Amniotic epithelial cell (primary cell): ENCODE measurements at regions not wholly inside any gene's neighbourhood (a gene's known extent, or its start where the extent isn't known, plus 50 kb on each side); places are given as distances from the start of the nearest gene placed in this dataset.
A peak's percentile ranks its signal among the peaks of the same experiment; 100 is the strongest.
"Not testable (repeated sequence)": the region's sequence is repeated elsewhere in the genome, so short reads cannot be mapped to it uniquely, and the experiment has no call there.

Experiments
- DNase-seq: peaks from one replicate; pipeline ENCODE4 v3.0.0-alpha.2; 2010; ENCODE audit warnings: low read depth

- no peak for DNase-seq
Observed at GRCh38 chr5:14942212-14942611, 70.6 kb upstream of the ANKH start.

DNA sequence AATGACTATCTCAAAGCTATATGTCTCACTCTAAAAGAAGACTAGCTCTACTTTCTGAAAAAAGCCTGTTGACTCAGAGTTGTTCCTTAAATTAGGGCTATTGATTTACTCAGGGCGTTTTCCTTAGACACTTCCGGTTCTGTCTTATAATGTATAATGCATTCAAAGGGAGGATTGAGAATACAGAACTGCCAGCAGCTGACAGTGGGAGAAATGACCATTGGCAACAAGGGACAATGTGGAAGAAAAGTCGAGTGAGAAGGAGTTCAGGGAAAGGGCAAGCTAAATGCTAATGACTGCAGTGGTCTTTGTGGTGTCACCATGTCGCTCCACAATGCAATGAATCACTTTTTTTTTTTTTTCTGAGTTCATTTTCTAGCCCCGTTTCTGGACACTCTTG is 65.7 kb upstream of the ANKH start:
- no peak for DNase-seq

- DNase-seq = no peak
Observed at GRCh38 chr5:14936588-14936987, 65.0 kb upstream of the ANKH start.

- no peak for DNase-seq
Observed at GRCh38 chr5:14935341-14935740, 63.8 kb upstream of the ANKH start.

GRCh38 chr5:14932902-14933469 is 61.4 kb upstream of the ANKH start:
- DNase-seq = no peak

DNA sequence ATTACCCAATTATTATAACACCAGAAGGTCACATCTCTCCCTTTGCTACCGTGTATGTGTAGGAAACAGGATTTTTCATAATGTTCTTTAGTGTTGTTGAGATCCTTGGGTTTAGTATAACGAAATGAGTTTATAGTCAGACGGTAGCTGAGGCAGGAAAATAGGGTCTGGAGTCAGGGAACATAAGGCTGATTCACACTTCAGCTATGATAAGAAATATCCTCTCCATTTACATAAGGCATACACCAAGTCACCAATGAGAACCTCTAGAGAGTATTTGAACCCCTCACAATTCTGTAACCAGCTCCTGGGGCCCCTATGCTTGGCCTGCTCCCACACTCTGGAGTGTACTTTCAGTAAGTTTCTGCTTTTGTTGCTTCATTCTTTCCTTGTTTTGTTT is 58.9 kb upstream of the ANKH start:
- DNase-seq = peak; percentile 42

- DNase-seq = peak; percentile 68
Observed at GRCh38 chr5:14929293-14930065, 57.9 kb upstream of the ANKH start.

DNA sequence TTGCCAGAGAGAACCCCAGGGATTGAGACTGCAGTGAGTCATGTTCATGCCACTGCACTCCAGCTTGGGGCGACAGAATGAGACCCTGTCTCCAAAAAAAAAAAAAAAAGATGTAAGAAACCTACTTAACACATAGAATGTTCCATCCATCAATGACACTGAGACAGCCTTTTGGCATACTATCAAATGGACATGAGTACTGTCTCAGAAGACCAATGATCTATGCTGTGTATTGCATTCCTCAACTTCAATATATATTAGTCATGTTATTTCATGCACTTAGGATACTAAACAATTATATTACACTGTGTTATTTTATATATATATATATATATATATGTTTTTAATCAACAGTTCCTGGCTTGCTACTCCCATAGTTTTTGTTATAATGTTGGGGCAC is 57.1 kb upstream of the ANKH start:
- peak; percentile 65 for DNase-seq

DNA sequence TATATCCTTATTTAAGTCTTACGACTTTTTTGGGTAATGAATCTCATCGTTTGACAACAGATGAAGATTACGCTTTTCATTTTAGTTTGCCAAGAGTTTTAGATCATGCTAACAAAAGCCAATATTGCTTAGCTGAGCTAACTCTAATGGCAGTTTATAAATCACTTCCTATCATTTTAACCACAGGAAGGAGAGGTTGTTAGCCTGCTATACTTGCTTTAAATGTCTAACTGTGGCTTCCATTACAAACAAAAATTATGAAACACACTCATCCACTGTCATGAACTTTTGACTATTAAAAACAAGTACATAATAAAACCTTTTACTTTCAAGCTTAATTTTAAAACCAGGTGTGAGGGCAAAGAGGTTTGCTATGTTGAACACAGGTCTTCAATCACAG is 53.7 kb upstream of the ANKH start:
- DNase-seq = no peak

DNA sequence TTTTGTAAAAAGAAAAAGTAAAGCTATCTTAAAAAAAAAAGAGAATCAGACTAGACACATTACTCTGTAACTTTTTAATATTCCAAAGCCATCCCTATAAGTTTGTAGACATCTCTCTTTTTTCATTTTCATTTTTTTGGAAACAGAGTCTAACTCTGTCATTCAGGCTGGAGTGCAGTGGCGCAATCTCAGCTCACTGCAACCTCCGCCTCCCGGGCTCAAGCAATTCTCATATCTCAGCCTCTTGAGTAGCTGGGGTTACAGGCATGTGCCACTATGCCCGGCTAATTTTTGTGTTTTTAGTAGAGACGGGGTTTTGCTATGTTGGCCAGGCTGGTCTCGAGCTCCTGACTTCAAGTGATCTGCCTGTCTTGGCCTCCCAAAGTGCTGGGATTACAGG is 51.4 kb upstream of the ANKH start:
- DNase-seq = not testable (repeated sequence)

DNA sequence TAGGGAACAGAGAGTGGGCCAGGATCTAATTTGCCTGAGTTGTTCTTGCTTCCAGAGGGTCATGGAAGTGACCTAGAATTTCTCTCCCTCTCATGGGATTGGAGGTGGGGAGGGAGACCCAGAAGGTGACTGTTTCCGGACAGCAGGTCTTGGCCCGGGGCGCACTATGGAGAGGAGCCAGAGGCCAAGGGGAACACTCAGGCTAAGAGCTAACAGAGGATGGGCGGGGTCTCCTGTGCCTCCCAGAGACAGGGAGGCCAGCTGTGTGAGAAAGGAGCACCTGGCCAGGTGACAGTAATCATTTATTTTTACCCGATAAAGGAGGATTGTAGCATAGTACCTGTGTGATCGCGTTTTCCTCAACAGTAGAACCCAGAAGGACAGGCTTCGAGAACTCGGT is 50.9 kb upstream of the ANKH start:
- DNase-seq = no peak
